Activated CD8-positive, alpha-beta memory T cell treated with anti-CD3 and anti-CD28 coated beads, Interleukin-2, amount 50 U/mL, for 24 hours (primary cell): ENCODE measurements at regions not wholly inside any gene's neighbourhood (a gene's known extent, or its start where the extent isn't known, plus 50 kb on each side); places are given as distances from the start of the nearest gene placed in this dataset.
"Not testable (repeated sequence)": the region's sequence is repeated elsewhere in the genome, so short reads cannot be mapped to it uniquely, and the experiment has no call there.

Source experiments
- DNase-seq: peaks from one replicate; pipeline ENCODE4 v3.0.0-alpha.2; 2020; ENCODE audit errors: extremely low read depth

- no peak for DNase-seq
Observed at GRCh38 chr7:82624965-82625364, 181.4 kb upstream of the CACNA2D1 start.

GRCh38 chr7:82624337-82624736 is 180.8 kb upstream of the CACNA2D1 start:
- DNase-seq = no peak

GRCh38 chr7:82623812-82624211 is 180.2 kb upstream of the CACNA2D1 start:
- DNase-seq = no peak

- no peak for DNase-seq
Observed at GRCh38 chr7:82617156-82617555, 173.6 kb upstream of the CACNA2D1 start.

GRCh38 chr7:82616059-82616728 is 172.6 kb upstream of the CACNA2D1 start:
- no peak for DNase-seq

- DNase-seq = no peak
Observed at GRCh38 chr7:82615527-82615926, 171.9 kb upstream of the CACNA2D1 start.

- no peak for DNase-seq
Observed at GRCh38 chr7:82609746-82610145, 166.2 kb upstream of the CACNA2D1 start.

GRCh38 chr7:82605247-82605864 is 161.8 kb upstream of the CACNA2D1 start:
- no peak for DNase-seq

GRCh38 chr7:82602066-82602465 is 158.5 kb upstream of the CACNA2D1 start:
- no peak for DNase-seq

GRCh38 chr7:82600531-82600930 is 157.0 kb upstream of the CACNA2D1 start:
- DNase-seq = no peak

GRCh38 chr7:82599895-82600294 is 156.3 kb upstream of the CACNA2D1 start:
- no peak for DNase-seq

- no peak for DNase-seq
Observed at GRCh38 chr7:82598958-82599357, 155.4 kb upstream of the CACNA2D1 start.

- DNase-seq = not testable (repeated sequence)
Observed at GRCh38 chr7:82595795-82596194, 152.2 kb upstream of the CACNA2D1 start.

GRCh38 chr7:82595176-82595575 is 151.6 kb upstream of the CACNA2D1 start:
- DNase-seq = no peak

- DNase-seq = no peak
Observed at GRCh38 chr7:82594665-82595064, 151.1 kb upstream of the CACNA2D1 start.

- DNase-seq = no peak
Observed at GRCh38 chr7:82593780-82594179, 150.2 kb upstream of the CACNA2D1 start.

GRCh38 chr7:82592416-82592815 is 148.8 kb upstream of the CACNA2D1 start:
- no peak for DNase-seq

- no peak for DNase-seq
Observed at GRCh38 chr7:82579047-82579446, 135.5 kb upstream of the CACNA2D1 start.

- DNase-seq = no peak
Observed at GRCh38 chr7:82578430-82578829, 134.9 kb upstream of the CACNA2D1 start.

GRCh38 chr7:82572195-82572880 is 128.8 kb upstream of the CACNA2D1 start:
- peak; percentile 29 for DNase-seq

- DNase-seq = not testable (repeated sequence)
Observed at GRCh38 chr7:82571047-82571446, 127.5 kb upstream of the CACNA2D1 start.

- no peak for DNase-seq
Observed at GRCh38 chr7:82567841-82568240, 124.3 kb upstream of the CACNA2D1 start.

GRCh38 chr7:82567356-82567755 is 123.8 kb upstream of the CACNA2D1 start:
- no peak for DNase-seq
